B cell (primary cell): ENCODE measurements at regions not wholly inside any gene's neighbourhood (a gene's known extent, or its start where the extent isn't known, plus 50 kb on each side); places are given as distances from the start of the nearest gene placed in this dataset.
"Not testable (repeated sequence)": the region's sequence is repeated elsewhere in the genome, so short reads cannot be mapped to it uniquely, and the experiment has no call there.

Experiments used
- ATAC-seq: fragments of 200-7000 bp; cut with Tn5 transposase; one replicate; pipeline ENCODE4 v1.10.0; 2021; ENCODE audit warnings: low read depth, mild to moderate bottlenecking, moderate number of reproducible peaks, moderate library complexity
- CTCF ChIA-PET: fragments of 350-600 bp; sonication (Branson Sonifier 250); formaldehyde crosslinking; loops from one replicate; lab custom pipeline; 2021; ENCODE audit warnings: antibody characterized with exemption, inconsistent platforms; lab: Charles Lee
- POLR2A ChIA-PET: fragments of 350-600 bp; sonication (Branson Sonifier 250); formaldehyde crosslinking; loops from one replicate; lab custom pipeline; 2021; ENCODE audit warnings: antibody characterized with exemption; lab: Charles Lee
- DNase-seq: peaks from one replicate; pipeline ENCODE4 v3.0.0; 2013
- H2AFZ ChIP-seq: 2 replicates; pipeline ENCODE4 v1.6.1; 2012; ENCODE audit warnings: mild to moderate bottlenecking, low read depth, low read length; ENCODE audit not compliant: insufficient read depth, poor library complexity, severe bottlenecking
- H3K27ac ChIP-seq, 2 donors: 1 replicate in 1 of 2; 2 replicates in 1 of 2; pipeline ENCODE4 v1.5.1; 2012 to 2013; ENCODE audit warnings: low read length in 2 of 2, mild to moderate bottlenecking in 2 of 2, moderate library complexity in 1 of 2
- H3K27me3 ChIP-seq, 4 experiments: fragments of 200-600 bp in 1 of 4; sonication (generic) in 1 of 4; replicated peaks in 1 of 4; 1 replicate in 2 of 4; 2 replicates in 2 of 4; pipeline versions ENCODE4 v1.6.1 to v1.7.0; 2013 to 2016; ENCODE audit warnings: low read length in 3 of 4, mild to moderate bottlenecking in 2 of 4, mixed read lengths in 1 of 4, moderate library complexity in 1 of 4; ENCODE audit not compliant: insufficient read depth in 4 of 4, control insufficient read depth in 3 of 4; ENCODE audit errors: control extremely low read depth in 1 of 4
- H3K36me3 ChIP-seq, 2 experiments: replicated peaks in 1 of 2; 1 replicate in 1 of 2; 2 replicates in 1 of 2; pipeline versions ENCODE4 v1.6.1 to v1.7.1; 2013; ENCODE audit warnings: low read length in 1 of 2; ENCODE audit not compliant: insufficient read depth in 2 of 2, control insufficient read depth in 1 of 2; ENCODE audit errors: control extremely low read depth in 1 of 2, extremely low read depth in 1 of 2
- H3K4me1 ChIP-seq, 2 donors: fragments of 200-600 bp in 1 of 2; sonication (generic) in 1 of 2; 1 replicate in 1 of 2; 2 replicates in 1 of 2; pipeline versions ENCODE4 v1.5.1 to v1.6.1; 2013 to 2017; ENCODE audit warnings: low read length in 2 of 2; ENCODE audit not compliant: control insufficient read depth in 2 of 2, insufficient read depth in 2 of 2
- H3K4me2 ChIP-seq: replicated peaks from 2 replicates; pipeline ENCODE3; 2012; ENCODE audit warnings: mild to moderate bottlenecking, low read depth, low read length; ENCODE audit not compliant: poor library complexity, severe bottlenecking
- H3K4me3 ChIP-seq, 5 experiments: fragments of 200-600 bp in 1 of 5; sonication (generic) in 1 of 5; 1 replicate in 3 of 5; 2 replicates in 2 of 5; pipeline versions ENCODE4 v1.5.1 to v1.7.0; 2011 to 2016; ENCODE audit warnings: low read length in 4 of 5, mild to moderate bottlenecking in 4 of 5, low read depth in 2 of 5, control low read depth in 1 of 5, moderate library complexity in 1 of 5; ENCODE audit not compliant: insufficient read depth in 1 of 5; ENCODE audit errors: control extremely low read depth in 1 of 5, extremely low read depth in 1 of 5
- H3K79me2 ChIP-seq: fragments of 200-600 bp; sonication (generic); one replicate; pipeline ENCODE4 v1.6.0; 2016; ENCODE audit warnings: low read length; ENCODE audit not compliant: control insufficient read depth, insufficient read depth
- H3K9ac ChIP-seq: fragments of 200-600 bp; sonication (generic); 2 replicates; pipeline ENCODE4 v1.6.1; 2017; ENCODE audit warnings: mild to moderate bottlenecking, low read length, moderate library complexity
- H3K9me3 ChIP-seq, 3 donors: one replicate each; pipeline versions ENCODE4 v1.6.1 to v1.7.1; 2013; ENCODE audit warnings: low read length in 2 of 3; ENCODE audit not compliant: control insufficient read depth in 2 of 3, insufficient read depth in 1 of 3; ENCODE audit errors: control extremely low read depth in 1 of 3
- H4K20me1 ChIP-seq: 2 replicates; pipeline ENCODE4 v1.6.0; 2012; ENCODE audit warnings: mild to moderate bottlenecking, low read length; ENCODE audit not compliant: insufficient read depth, control insufficient read depth, poor library complexity, severe bottlenecking
- H3K27ac Mint-ChIP-seq: one replicate; pipeline ENCODE4 v1.8.0; 2021; ENCODE audit warnings: mixed read lengths
- H3K27me3 Mint-ChIP-seq: one replicate; pipeline ENCODE4 v1.8.0; 2021; ENCODE audit warnings: mixed read lengths
- H3K4me1 Mint-ChIP-seq: one replicate; pipeline ENCODE4 v1.8.0; 2021; ENCODE audit warnings: mixed read lengths
- H3K4me3 Mint-ChIP-seq: one replicate; pipeline ENCODE4 v1.8.0; 2021; ENCODE audit warnings: mixed read lengths
- H3K9me3 Mint-ChIP-seq: one replicate; pipeline ENCODE4 v1.8.0; 2022; ENCODE audit warnings: mixed read lengths; ENCODE audit not compliant: insufficient read depth
- WGBS: methylation state at CpG from one replicate; pipeline ENCODE4 v1.1.5; 2013; ENCODE audit warnings: missing lambda C conversion rate; ENCODE audit not compliant: insufficient coverage; 5-methylcytosine and 5-hydroxymethylcytosine counted together
- intact Hi-C: fragments of 100-400 bp; cut with micrococcal nuclease; formaldehyde crosslinking; loops from one replicate; pipeline ENCODE4 v1.10.0; 2022

GRCh38 chr21:6049930-6050329 is 4471.5 kb upstream of the TPTE start:
- H3K27me3 Mint-ChIP-seq, H3K27me3 ChIP-seq, H3K27ac ChIP-seq, H3K4me1 ChIP-seq, H3K9me3 ChIP-seq, H3K79me2 ChIP-seq, H2AFZ ChIP-seq, H4K20me1 ChIP-seq, H3K27ac Mint-ChIP-seq, H3K9ac ChIP-seq, H3K4me1 Mint-ChIP-seq, H3K36me3 ChIP-seq, POLR2A ChIA-PET, H3K4me3 Mint-ChIP-seq, DNase-seq, H3K4me3 ChIP-seq, H3K9me3 Mint-ChIP-seq, H3K4me2 ChIP-seq, CTCF ChIA-PET, ATAC-seq, intact Hi-C loops: not testable (repeated sequence)
- no CpG with 5 or more reads among the region's 17 CpGs for WGBS

DNA sequence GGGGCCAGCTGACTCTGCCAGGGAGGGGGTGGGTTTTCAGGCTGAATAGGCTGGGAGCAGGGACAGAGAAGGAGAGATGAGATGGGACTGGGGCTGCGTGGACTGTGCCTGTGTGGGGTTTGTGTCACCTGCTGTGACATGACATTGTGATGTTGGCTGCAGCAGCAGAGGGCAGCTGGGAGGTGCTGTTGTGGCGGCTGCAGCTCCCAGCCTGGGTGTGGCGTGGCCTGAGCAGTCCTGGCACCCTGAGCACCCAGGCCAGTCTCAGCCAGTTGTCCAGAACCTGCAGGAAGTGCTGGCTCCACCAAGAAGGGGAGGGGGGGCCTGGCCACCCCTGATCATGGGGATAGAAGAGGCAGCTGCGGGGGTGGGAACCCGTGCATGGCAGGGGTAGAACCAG is 4469.3 kb upstream of the TPTE start:
- H2AFZ ChIP-seq, ATAC-seq, intact Hi-C loops: not testable (repeated sequence)

GRCh38 chr21:6053145-6053544 is 4468.2 kb upstream of the TPTE start:
- CTCF ChIA-PET, H3K9me3 Mint-ChIP-seq, H3K9me3 ChIP-seq, DNase-seq, H3K4me1 Mint-ChIP-seq, H2AFZ ChIP-seq, H3K4me1 ChIP-seq, H3K27me3 Mint-ChIP-seq, H3K4me2 ChIP-seq, H3K79me2 ChIP-seq, intact Hi-C loops, H3K27ac Mint-ChIP-seq, H3K9ac ChIP-seq, H4K20me1 ChIP-seq, H3K36me3 ChIP-seq, H3K27me3 ChIP-seq, POLR2A ChIA-PET, ATAC-seq, H3K27ac ChIP-seq, H3K4me3 Mint-ChIP-seq, H3K4me3 ChIP-seq: not testable (repeated sequence)
- WGBS = no CpG with 5 or more reads among the region's 25 CpGs

More for the DNA sequence above, 4469.3 kb upstream of the TPTE start:
- no CpG with 5 or more reads among the region's 5 CpGs for WGBS
- H3K79me2 ChIP-seq, H3K4me1 ChIP-seq, H3K27me3 ChIP-seq, H4K20me1 ChIP-seq, H3K27ac Mint-ChIP-seq, H3K9ac ChIP-seq, H3K4me3 ChIP-seq, H3K4me1 Mint-ChIP-seq, H3K9me3 ChIP-seq, DNase-seq, POLR2A ChIA-PET, H3K9me3 Mint-ChIP-seq, H3K4me3 Mint-ChIP-seq, H3K27ac ChIP-seq, H3K36me3 ChIP-seq, H3K27me3 Mint-ChIP-seq, H3K4me2 ChIP-seq, CTCF ChIA-PET: not testable (repeated sequence)

- CTCF ChIA-PET, H3K79me2 ChIP-seq, H3K27me3 Mint-ChIP-seq, DNase-seq, H3K9ac ChIP-seq, POLR2A ChIA-PET, H3K9me3 ChIP-seq, H3K4me3 ChIP-seq, intact Hi-C loops, H4K20me1 ChIP-seq, H3K27ac ChIP-seq, H3K4me1 Mint-ChIP-seq, H3K36me3 ChIP-seq, H3K4me3 Mint-ChIP-seq, H3K27ac Mint-ChIP-seq, H2AFZ ChIP-seq, ATAC-seq, H3K27me3 ChIP-seq, H3K9me3 Mint-ChIP-seq, H3K4me1 ChIP-seq, H3K4me2 ChIP-seq: not testable (repeated sequence)
- no CpG with 5 or more reads among the region's 9 CpGs for WGBS
These were observed 4462.4 kb upstream of the TPTE start for GRCh38 chr21:6058997-6059396.
